ENCODE measurements at regions not wholly inside any gene's neighbourhood (a gene's known extent, or its start where the extent isn't known, plus 50 kb on each side); places are given as distances from the start of the nearest gene placed in this dataset.

DNA sequence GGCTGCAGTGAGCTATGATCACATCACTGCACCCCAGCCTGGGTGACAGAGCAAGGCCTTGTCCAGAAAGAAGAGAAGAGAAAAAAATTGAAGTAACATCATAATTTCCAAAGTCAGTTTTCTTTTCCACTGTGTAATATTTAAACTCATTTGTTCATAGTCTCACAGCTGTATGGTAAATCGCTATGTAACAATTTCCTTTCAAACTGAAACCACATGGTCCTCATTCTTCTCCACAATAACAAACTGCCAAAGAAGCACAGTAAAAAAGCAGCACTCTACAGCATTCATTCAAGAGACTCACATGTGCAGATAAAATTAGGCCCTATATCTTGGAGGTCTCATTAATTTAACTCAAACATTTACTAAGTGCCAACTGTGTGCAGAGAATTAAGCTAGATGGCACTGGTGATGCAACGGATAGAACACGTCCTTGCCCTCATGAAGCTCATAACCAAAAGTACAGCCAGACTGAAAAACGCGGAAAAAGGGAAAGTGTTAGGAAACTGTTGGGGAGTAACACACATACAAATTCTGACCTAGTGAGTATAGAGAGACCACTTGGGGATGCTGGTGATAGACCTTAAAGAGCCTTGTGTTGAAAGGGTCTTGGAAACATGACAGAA lies 174.0 kb upstream of the KCTD7 start:
- TF ChIP-seq, protein P1, sequence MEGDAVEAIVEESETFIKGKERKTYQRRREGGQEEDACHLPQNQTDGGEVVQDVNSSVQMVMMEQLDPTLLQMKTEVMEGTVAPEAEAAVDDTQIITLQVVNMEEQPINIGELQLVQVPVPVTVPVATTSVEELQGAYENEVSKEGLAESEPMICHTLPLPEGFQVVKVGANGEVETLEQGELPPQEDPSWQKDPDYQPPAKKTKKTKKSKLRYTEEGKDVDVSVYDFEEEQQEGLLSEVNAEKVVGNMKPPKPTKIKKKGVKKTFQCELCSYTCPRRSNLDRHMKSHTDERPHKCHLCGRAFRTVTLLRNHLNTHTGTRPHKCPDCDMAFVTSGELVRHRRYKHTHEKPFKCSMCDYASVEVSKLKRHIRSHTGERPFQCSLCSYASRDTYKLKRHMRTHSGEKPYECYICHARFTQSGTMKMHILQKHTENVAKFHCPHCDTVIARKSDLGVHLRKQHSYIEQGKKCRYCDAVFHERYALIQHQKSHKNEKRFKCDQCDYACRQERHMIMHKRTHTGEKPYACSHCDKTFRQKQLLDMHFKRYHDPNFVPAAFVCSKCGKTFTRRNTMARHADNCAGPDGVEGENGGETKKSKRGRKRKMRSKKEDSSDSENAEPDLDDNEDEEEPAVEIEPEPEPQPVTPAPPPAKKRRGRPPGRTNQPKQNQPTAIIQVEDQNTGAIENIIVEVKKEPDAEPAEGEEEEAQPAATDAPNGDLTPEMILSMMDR (conservative IDR thresholded peaks at IDR 0.05 in 1 of 2, IDR thresholded peaks at IDR 0.05 in 1 of 2; ENCODE audit: extremely low read depth in 1 of 2, insufficient read depth in 1 of 2, low read depth in 1 of 2, low read length in 2 of 2): no peak
- TF ChIP-seq EZH2 (IDR thresholded peaks at IDR 0.05; ENCODE audit: borderline replicate concordance, low read length): no peak

Measured in mammary epithelial cell (primary cell).